ENCODE measurements at regions not wholly inside any gene's neighbourhood (a gene's known extent, or its start where the extent isn't known, plus 50 kb on each side); places are given as distances from the start of the nearest gene placed in this dataset.

DNA sequence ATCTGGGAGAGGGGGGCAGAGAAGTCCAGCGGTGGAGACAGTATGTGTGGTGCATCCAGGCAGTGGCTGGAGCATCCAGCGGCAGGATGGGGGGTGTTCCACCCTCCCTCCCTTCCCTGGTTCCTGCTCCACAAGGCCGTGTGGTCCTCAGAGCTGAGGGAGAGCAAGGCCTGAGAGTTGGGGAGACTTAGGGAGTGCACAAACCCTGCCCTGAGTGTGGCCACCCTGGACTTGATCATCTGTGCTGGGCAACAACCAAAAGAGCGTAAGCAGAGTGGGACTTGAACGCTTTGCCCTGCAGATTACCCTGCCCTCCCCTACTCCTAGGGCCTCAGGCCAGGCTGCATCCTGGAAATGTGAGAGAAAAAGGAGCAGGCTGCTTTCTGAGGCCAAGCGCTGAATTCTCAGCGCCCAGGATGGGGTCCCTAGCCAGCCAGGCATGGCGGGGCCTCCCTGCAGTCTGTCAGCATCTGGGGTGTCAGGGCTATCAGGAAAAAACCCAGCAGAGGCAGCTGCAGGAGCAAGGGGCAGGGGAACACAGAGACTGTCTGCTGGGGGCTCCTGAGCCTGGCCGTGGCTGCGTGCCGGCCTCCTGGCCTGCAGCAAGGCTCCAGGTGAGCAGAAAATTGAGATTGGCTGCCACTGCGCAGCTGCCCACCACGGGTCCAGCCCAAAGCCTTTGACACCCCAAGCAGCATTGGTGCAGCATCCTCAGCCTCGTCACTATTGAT lies 266.2 kb downstream of the NPHP4 start:
- TF ChIP-seq POLR2AphosphoS5 (IDR thresholded peaks at IDR 0.05; ENCODE audit: low read depth): no peak
- no peak for TF ChIP-seq EZH2 (IDR thresholded peaks at IDR 0.05; ENCODE audit: low read depth, unreplicated experiment)
- TF ChIP-seq, protein P1, sequence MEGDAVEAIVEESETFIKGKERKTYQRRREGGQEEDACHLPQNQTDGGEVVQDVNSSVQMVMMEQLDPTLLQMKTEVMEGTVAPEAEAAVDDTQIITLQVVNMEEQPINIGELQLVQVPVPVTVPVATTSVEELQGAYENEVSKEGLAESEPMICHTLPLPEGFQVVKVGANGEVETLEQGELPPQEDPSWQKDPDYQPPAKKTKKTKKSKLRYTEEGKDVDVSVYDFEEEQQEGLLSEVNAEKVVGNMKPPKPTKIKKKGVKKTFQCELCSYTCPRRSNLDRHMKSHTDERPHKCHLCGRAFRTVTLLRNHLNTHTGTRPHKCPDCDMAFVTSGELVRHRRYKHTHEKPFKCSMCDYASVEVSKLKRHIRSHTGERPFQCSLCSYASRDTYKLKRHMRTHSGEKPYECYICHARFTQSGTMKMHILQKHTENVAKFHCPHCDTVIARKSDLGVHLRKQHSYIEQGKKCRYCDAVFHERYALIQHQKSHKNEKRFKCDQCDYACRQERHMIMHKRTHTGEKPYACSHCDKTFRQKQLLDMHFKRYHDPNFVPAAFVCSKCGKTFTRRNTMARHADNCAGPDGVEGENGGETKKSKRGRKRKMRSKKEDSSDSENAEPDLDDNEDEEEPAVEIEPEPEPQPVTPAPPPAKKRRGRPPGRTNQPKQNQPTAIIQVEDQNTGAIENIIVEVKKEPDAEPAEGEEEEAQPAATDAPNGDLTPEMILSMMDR (conservative IDR thresholded peaks at IDR 0.05; ENCODE audit: low read depth in 2 of 2): no peak
- TF ChIP-seq, protein P2, sequence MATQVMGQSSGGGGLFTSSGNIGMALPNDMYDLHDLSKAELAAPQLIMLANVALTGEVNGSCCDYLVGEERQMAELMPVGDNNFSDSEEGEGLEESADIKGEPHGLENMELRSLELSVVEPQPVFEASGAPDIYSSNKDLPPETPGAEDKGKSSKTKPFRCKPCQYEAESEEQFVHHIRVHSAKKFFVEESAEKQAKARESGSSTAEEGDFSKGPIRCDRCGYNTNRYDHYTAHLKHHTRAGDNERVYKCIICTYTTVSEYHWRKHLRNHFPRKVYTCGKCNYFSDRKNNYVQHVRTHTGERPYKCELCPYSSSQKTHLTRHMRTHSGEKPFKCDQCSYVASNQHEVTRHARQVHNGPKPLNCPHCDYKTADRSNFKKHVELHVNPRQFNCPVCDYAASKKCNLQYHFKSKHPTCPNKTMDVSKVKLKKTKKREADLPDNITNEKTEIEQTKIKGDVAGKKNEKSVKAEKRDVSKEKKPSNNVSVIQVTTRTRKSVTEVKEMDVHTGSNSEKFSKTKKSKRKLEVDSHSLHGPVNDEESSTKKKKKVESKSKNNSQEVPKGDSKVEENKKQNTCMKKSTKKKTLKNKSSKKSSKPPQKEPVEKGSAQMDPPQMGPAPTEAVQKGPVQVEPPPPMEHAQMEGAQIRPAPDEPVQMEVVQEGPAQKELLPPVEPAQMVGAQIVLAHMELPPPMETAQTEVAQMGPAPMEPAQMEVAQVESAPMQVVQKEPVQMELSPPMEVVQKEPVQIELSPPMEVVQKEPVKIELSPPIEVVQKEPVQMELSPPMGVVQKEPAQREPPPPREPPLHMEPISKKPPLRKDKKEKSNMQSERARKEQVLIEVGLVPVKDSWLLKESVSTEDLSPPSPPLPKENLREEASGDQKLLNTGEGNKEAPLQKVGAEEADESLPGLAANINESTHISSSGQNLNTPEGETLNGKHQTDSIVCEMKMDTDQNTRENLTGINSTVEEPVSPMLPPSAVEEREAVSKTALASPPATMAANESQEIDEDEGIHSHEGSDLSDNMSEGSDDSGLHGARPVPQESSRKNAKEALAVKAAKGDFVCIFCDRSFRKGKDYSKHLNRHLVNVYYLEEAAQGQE (IDR thresholded peaks at IDR 0.05; ENCODE audit: unreplicated experiment): no peak
- no peak for TF ChIP-seq CREB1 (CRISPR knock-in tag; IDR thresholded peaks at IDR 0.05; ENCODE audit: low read depth)
